ENCODE measurements at regions not wholly inside any gene's neighbourhood (a gene's known extent, or its start where the extent isn't known, plus 50 kb on each side); places are given as distances from the start of the nearest gene placed in this dataset.
"Not testable (repeated sequence)": the region's sequence is repeated elsewhere in the genome, so short reads cannot be mapped to it uniquely, and the experiment has no call there.

DNA sequence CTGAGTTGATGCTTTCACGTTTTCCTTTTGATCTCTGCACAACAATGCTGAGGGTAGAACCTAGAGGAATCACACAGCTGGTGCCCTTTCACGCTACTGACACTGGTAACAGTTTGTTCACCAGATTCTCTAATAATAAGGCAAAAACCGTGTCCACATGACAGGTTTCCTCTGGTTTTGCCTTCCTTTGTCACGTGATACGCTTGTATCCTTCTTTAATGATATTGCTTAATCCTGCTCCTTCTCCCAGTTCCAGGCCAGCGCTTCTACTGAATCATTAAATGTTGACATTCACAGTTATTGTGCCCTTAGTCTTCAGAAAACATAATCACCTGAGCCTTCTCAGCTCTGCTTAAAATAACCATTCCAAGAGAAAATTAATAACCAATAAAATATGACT, 978.2 kb upstream of the NCAM2 start:
- DNase-seq, result no peak

DNA sequence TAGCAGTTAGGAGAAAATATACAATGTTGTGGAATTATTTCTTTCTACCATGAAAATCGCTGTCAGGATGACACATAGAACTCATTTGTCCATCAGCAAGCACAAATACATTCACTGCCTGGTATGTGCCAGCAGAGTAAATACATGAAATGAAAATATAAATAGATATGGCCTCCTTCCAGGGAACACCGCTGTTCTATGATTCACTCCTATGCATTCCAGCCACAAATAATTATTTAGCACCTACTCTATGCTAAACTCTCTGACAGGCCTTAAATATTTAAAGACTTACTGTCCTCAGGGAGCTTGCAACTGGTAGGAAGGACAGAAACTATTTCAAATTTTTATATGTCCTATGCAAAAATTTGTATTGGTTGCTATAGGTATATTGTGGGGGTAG, 975.0 kb upstream of the NCAM2 start:
- no peak for DNase-seq

DNA sequence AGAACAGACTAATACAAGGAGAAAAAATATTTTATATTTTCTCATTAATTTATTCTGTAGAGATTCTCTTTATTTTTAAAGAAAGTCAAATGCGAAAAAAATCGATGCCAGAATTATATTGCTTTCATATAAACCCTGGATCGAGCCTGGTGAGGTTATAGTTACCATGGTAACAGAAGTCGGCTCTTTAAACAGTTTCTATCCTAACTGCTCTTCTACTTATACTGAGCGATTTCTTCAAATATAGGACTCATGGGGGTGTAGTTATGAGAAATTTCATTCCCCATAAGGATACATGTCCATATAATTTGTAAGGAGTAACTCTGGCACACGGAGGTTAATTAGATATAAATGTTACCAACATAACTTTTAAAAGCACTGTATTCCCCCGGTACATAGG, 973.5 kb upstream of the NCAM2 start:
- no peak for DNase-seq

DNA sequence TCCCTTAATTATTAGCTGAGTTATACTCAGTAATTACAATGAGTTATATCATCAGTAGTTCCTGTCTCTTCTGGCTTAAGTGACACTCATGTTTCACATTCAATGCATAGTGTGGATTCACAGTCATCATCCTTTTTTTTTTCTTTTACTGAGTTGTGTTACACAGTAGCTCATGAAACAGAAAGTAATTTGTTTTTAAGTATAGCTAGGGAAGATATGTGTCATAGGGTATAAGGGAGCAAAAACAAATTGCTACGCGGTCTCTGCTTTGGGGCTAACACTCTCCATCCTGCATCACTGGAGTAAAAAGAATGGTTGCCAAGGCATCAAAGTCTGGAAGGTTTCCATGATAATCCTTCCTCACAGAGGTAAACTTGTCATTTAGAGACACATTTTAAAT, 971.7 kb upstream of the NCAM2 start:
- DNase-seq, result no peak

DNA sequence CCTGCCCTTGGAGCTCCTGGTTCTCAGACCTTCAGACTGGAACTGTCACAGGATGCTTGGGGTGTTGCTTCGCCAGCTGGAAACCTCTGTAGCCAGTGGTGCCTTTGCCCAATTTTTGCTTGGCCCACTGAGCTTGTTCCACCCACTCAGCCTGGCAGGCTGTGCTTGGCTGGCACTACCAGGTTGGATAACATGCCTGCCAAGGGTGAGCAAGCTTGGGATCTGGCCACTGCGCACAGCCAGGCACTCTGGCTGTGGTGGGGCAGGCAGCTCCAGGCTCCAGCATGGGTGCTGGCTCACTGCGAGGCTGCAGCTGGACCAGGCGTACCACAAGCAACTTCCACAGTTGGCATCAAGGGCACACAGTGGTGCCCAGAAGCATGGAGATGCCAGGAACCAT, 967.8 kb upstream of the NCAM2 start:
- no peak for DNase-seq

DNA sequence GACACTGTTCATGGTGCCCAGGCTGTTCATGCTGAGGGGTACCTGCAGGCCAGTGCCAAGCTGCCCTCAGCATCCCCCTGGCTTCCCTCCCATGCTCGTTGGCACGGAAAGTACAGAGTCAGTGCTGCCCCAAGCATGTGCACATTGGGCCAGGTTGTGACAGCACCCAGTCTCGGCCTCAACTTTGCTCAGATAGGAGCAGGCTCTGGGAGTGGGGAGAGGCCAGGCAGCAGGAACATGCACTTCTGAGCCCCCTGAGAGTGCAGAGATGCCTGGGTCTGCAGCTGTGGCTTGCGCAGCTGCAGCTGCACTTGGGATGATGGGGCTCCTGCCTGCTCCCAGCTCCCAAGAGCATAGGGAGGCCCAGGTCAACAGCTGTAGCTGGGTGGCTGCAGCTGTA, 966.4 kb upstream of the NCAM2 start:
- DNase-seq, result no peak

DNA sequence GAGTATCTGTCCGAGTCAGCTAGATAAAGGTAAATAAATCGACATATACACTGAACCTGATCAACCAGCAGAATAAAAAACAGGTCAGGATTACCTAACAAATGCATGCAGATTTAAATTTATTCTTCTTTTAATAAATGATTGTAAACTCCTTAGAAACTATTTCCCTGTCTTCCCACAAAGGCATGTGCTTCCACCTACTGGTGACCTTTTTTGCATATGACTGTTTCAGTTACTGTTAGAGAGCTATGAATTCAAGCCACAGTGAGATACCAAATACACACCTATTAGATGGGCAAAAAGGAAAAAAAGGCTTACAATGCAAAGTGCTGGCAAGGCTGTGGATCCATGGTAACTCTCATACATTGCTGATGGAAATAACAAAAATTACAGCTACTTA, 957.4 kb upstream of the NCAM2 start:
- no peak for DNase-seq

DNA sequence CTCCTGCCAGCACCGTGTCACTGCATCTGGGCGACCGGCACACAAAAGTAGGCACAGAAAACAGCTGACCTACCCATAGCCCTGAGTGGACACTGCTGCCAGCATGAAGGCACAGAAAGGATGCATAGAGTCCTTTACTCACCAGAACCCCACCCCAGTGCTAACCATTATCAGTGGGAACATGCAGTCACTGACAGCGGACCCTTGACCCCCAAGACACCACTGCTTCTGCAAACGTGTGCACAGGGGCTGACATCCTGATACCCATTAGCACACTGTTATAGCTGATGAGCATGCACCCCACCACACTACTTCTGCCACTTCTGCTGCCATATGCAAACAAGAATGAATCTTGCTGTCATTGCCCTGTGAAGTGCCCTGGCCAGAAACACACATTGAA, 953.0 kb upstream of the NCAM2 start:
- DNase-seq, result no peak

DNA sequence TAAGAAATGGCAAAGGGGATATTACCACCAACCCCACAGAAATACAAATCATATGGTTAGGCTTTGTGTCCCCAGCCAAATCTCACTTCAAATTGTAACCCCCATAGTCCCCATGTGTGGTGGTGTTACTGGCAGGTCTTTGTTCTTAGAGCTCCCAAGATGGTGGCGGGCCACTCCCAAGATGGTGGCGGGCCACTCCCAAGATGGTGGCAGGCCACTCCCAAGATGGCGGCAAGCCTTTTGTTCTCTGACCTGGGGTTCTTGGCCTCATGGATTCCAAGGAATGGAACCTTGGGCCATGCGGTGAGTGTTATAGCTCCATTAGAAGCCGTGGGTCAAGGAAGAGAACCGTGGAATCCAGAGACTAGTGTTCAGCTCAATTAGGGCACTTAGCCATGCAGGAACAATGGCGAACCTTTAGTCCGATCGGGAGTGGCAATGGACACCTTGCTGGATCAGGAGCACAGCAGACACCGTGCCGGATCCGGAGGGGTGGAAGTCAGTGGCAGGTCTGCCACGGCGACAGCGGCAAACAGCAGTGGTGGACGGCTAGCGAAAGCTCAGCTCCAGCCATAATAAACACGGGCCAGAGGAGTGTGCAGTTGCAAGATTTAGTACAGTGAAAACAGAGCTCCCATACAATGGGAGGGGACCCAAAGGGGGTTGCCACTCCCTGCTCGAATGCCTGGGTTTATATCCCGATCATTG, 949.9 kb upstream of the NCAM2 start:
- DNase-seq, result not testable (repeated sequence)

DNA sequence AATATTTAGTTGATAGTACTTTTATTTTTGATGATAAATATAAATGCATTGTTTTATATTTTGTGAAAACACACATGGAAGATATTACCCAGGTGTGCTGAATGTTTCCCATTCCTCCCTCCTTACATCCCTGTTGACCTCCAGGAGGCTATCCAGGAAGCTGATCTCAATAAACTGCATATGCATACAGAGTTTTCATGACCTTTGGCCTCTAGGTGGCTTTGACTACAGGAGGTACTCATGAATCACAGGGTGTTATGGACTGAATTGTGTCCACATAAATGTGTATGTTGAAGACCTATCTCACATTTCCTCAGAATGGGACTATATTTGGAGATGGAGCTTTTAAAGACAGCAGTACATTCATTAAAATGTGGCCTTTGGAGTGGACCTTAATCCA, 914.9 kb upstream of the NCAM2 start:
- no peak for DNase-seq

DNA sequence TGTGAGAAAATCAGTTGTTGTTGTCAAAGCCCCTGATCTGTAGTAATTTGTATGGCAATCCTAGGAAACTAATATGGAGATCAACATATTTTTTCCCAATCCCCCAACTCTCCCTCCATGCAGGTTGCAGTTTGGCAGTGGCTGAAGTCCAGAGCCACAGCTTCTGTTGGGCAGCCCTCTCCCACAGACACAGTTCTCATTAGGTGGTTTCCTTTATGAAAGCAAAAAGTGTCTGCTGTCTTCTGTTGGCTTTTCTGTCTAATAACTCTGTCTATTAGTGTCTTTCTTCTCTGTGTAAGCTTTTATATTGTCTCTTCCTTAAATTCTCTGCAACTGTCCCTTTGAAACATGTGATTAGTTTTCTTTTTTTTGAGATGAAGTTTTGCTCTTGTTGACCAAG, 914.3 kb upstream of the NCAM2 start:
- DNase-seq, result no peak

DNA sequence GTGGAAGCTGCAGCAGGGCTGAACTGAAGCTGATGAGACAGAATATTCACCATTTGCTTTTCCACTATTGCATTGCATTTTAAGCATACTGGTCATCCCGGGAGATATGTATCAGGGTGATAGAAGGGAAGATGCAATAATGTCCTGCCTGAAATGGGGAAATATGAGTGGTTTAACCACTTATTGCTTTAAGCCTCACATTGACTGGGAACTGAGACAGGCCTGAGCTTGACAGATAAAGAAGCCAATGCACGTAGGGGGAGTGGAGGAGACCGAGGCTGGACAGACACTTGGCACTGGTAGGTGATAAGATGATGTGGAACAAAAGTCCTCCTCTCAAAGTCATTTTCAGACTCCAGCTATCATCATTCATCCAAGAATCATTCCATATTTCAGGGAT, 911.7 kb upstream of the NCAM2 start:
- no peak for DNase-seq

DNA sequence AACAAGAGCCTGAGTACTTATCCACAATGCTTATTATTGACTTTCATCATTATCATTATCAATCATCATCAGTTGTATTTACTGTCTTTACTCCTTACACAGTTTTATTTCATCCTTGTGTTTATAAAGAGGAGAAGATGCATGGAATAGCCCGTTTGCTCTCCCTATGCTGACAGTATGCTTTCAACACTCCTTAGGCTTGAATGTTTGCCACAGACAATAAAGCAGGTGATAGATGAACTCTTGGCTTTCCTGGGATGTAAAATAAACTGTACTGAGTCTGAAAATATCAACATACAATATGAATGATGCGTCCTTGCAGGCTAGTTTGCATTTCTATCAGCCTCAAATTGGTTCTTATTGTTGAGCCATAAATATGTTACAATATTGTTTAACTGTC, 891.8 kb upstream of the NCAM2 start:
- no peak for DNase-seq

DNA sequence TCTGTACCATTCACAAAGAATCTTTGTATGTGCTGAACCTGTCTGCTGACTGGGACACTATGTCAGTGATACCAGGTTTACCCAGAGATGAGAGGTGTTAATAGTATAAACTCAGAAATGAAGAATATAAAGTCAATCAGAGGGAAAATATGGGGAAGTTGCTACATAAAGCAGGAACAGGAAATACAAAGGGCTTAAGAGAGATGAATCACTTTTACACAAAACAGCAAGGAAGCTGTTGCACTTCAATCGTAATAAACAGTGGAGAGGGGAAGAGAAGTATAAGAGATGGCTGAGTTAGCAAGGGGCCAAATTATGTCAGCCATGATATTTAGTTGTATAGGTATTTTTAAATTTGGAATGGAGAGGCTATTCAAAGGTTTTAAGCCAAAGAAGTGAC, 890.2 kb upstream of the NCAM2 start:
- DNase-seq, result no peak

DNA sequence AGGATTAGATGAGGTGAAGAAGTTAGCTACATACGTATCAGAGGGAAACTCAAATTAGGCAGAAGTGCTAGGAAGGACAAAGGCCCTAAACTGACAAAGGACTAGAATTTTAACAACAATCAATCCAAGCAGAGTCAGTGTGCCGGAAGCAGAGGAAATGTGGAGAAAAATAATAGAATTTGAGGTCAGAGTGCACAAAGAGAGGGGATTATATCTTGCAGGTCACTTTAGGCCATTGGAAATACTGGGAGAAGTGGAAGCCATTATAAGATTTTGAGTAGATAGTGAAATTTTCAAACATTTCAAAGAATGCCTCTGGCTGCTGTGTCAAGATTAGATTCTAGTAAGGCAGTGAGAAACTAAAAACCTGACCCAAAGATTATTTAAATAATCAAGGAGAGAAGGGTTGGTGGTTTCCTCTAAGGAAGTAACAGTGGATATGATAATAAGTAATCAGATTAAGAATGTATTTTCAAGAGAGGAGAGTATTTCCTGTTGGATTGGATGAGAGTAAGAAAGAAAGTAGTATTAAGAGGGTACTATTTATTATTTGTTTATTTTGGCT, 889.2 kb upstream of the NCAM2 start:
- DNase-seq, result no peak

DNA sequence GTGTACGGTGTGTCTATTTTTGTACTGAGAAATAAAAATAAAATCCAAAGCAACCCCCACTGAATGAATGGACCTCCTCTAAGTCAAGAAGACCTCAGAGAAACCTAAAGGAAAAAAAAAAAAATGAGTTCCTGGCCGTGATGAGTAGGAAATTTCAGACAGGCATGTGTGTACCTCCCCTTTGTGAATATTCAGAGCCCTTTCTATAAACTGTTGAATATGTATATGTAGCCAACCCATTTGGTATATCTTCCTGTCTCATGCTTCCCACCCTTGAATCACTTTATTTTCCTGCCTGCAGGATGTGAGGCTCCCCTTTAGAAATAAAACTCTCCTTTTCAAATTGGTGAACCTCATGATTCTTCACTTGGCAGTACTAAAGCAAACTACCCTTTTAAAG, 887.8 kb upstream of the NCAM2 start:
- no peak for DNase-seq

DNA sequence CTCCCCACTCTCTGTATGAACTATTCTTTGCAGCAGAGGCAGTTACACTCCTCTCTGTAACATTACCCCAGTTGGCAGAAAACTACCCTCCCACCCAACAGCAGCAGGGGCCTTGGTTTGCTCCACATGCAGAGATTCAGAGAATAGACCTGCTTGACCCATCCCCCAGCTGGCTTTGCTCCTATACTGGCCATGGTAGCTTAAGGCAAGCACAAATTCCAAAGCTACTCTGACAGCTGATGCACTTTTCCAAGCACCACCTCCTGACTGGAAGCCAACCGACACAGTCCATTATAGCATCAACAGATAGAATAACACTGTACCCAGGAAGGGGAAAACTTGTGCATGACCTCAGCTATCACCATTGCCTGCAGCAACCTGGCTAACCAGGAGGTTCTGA, 846.5 kb upstream of the NCAM2 start:
- DNase-seq, result no peak

DNA sequence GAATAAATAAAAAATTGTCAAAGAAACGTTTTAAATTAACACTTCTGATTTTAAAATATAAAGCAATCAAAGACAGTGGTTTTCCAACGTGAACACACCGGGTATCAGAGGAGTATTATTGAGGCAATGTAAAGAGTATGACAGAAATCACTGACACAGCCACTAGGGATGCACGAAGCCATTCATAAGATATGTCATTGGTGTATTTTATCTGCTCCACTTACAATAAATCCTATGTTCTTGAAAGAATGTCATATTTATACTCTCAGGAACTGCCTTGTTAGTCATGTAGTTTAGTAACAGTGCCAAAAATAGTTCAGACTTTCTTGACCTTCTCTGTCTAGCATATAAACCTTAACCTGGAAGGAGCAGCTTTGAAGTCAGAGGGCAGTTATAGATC, 835.0 kb upstream of the NCAM2 start:
- no peak for DNase-seq

DNA sequence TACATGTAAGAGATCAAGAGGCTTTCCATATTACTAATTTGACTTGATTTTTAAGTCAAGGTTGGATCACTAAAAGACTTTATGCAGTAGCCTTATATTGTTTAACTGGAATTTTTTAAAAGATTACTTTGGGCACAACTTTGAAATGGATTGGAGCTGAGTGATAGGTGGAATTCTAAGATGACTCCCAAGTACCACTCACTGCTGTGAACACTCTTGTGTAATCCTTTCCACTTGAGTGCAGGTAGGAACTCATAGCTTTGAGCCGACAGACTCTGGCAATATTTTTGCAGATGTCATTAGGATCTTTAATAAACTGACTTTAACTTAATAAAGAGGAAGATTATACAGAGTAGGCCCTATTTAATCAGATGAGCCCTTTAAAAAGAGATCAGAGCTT, 831.1 kb upstream of the NCAM2 start:
- no peak for DNase-seq

DNA sequence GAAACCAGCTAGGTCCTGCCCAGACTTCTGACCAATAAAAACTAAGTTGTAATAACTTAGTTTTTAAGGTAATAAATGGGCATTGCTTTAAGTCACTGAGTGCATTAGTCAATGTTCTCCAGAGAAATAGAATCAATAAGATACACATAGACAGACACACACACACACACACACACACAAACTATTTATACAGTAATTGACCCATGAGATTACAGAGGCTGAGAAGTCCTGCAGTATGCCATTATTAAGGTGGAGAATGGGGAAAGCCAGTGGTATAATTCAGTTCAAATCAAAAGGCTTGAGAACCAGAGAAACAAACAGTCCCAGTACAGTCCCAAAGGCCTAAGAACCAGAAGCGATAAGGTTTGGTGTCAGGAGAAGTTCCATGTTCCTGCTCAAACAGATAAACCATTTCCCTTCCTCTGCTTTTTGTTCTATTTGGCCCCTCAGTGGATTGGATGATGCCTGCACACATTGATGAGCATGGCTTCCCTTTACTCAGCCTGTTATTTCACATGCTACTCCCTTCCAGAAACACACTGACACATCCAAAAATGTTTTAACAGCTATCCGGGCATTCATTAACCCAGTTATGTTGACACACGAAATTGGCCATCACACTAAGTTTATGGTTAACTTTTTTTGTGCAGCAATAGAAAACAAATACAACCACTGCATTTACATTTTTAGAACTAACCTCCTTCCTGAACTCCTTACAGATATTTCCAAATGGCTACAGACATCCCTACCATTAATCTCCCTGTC, 828.2 kb upstream of the NCAM2 start:
- DNase-seq, result no peak

DNA sequence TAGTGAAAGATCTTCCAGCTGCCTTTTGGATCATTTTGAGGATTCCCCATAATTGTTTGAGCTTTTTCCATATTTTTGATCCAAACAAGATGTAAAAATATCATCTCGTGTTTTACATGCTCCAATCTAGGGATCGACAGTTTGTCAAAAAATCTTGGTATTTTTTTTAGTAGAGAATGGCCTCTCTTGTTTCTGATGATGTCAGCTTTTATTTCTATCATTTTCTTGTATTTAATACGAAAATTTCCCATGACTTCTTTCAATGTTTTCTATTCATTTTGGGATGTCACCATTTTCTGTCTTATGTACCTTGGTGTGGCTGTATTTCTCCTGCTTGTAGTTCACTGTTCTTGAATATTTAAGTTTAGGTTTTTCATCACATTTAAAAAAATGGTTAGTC, 812.0 kb upstream of the NCAM2 start:
- no peak for DNase-seq

DNA sequence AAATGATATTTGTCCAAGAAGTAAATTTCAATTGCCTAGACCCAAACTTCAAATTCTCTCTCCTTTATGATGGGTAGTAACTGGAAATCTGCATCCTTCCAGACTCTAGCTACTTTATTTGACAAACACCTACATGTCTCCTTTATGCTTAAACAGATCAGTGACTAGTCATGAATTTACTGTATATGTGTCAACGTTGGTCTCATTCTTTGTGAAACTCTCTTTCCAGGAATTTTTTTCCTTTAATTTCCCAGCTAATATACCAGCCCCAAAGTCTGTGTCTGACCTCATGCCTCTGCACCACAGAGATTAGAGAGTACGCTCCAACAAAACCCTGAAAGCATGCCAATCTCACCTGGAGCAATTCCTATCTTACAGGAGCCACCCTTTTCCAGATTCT, 811.2 kb upstream of the NCAM2 start:
- no peak for DNase-seq

DNA sequence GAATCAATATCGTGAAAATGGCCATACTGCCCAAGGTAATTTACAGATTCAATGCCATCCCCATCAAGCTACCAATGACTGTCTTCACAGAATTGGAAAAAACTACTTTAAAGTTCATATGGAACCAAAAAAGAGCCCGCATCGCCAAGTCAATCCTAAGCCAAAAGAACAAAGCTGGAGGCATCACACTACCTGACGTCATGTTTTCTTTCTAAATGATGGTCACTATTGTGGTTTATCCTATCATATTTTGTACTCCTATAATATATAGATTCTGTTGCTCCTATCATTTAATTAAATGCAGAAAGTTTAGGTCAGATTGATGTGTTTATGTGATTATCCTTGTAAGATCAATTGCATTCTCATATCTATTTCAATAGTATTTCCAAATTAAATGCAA, 796.9 kb upstream of the NCAM2 start:
- DNase-seq, result not testable (repeated sequence)

DNA sequence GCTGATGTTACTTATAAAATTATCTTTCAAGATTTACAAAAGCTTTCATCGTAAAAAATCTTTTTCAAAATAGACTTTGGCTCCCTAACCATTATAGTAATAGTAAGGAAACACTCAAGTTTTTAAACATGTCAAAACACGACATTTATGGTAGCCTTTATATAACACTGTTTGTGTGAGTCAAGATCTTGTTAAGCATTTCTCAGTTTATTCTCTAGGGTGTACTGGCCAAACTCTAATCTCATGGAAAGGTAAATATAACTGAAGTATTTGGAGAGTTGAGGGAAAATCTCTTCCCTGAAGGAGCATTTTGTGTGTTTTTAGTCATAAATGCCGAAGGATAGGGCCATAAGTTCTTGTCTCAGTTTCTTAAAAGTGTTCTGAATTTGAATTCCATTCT, 790.9 kb upstream of the NCAM2 start:
- DNase-seq, result no peak

DNA sequence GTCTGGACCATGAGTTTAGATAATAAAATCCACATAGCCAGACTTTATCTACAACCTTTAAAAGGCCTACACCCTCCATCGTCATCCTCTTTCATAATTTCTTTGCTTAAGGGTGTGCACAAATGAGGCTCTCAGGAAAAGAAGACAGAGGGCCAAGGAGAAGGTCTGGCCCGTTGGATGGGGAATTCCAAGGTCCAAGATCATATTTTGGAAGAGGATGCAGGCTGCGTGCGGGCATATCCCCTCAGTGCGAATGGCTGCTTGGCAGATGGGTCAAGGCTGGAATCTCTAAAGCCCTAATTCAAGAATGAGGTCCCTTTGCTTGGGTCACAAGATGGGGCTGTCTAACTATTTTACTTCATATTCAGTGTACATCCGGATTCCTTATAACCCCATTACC, 782.2 kb upstream of the NCAM2 start:
- no peak for DNase-seq
